Osteocyte (in vitro differentiated cells): ENCODE measurements at regions not wholly inside any gene's neighbourhood (a gene's known extent, or its start where the extent isn't known, plus 50 kb on each side); places are given as distances from the start of the nearest gene placed in this dataset.
"Not testable (repeated sequence)": the region's sequence is repeated elsewhere in the genome, so short reads cannot be mapped to it uniquely, and the experiment has no call there.

Experiments
- DNase-seq: peaks from one replicate; pipeline ENCODE4 v3.0.0; 2021; ENCODE audit warnings: mixed read lengths; ENCODE audit not compliant: unreplicated experiment; ENCODE audit errors: extremely low spot score
- H3K27ac Mint-ChIP-seq: one replicate; pipeline ENCODE4 v1.8.0; 2021; ENCODE audit warnings: mild to moderate bottlenecking, mixed read lengths; ENCODE audit not compliant: unreplicated experiment
- H3K27me3 Mint-ChIP-seq: one replicate; pipeline ENCODE4 v1.8.0; 2021; ENCODE audit warnings: mixed read lengths; ENCODE audit not compliant: unreplicated experiment
- H3K36me3 Mint-ChIP-seq: one replicate; pipeline ENCODE4 v1.8.0; 2021; ENCODE audit warnings: mixed read lengths; ENCODE audit not compliant: unreplicated experiment
- H3K4me1 Mint-ChIP-seq: one replicate; pipeline ENCODE4 v1.8.0; 2021; ENCODE audit warnings: mixed read lengths; ENCODE audit not compliant: unreplicated experiment
- H3K4me3 Mint-ChIP-seq: one replicate; pipeline ENCODE4 v1.8.0; 2021; ENCODE audit warnings: mild to moderate bottlenecking, moderate library complexity, mixed read lengths; ENCODE audit not compliant: unreplicated experiment
- H3K9me3 Mint-ChIP-seq: one replicate; pipeline ENCODE4 v1.8.0; 2021; ENCODE audit warnings: mixed read lengths; ENCODE audit not compliant: unreplicated experiment
- TF ChIP-seq, protein P1 (sequence below): fragments of 200-600 bp; sonication (generic); IDR thresholded peaks from 2 replicates; pipeline ENCODE4 v1.5.0; 2021; ENCODE audit warnings: antibody characterized with exemption, mild to moderate bottlenecking, moderate library complexity

DNA sequence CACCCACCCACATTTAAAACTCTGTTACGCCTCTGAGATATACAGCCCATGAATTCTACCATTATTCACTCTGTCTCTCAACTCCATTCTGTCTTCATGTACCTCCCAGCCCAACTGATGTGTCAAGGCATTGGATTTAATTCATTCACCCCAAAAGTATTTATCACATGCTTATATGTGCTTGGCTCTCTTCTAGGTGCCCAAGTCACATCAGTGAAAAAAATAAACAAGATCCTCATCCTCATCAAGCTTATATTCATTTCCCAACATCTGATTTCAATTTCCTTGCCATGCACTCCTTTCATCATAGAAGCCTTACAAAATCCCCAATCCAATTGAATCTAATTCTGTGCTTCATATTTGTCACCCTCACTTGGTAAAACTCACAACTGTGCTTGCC is 967.6 kb downstream of the LTN1 start:
- no peaks in the 10 kb centered on the region for H3K27me3 Mint-ChIP-seq

DNA sequence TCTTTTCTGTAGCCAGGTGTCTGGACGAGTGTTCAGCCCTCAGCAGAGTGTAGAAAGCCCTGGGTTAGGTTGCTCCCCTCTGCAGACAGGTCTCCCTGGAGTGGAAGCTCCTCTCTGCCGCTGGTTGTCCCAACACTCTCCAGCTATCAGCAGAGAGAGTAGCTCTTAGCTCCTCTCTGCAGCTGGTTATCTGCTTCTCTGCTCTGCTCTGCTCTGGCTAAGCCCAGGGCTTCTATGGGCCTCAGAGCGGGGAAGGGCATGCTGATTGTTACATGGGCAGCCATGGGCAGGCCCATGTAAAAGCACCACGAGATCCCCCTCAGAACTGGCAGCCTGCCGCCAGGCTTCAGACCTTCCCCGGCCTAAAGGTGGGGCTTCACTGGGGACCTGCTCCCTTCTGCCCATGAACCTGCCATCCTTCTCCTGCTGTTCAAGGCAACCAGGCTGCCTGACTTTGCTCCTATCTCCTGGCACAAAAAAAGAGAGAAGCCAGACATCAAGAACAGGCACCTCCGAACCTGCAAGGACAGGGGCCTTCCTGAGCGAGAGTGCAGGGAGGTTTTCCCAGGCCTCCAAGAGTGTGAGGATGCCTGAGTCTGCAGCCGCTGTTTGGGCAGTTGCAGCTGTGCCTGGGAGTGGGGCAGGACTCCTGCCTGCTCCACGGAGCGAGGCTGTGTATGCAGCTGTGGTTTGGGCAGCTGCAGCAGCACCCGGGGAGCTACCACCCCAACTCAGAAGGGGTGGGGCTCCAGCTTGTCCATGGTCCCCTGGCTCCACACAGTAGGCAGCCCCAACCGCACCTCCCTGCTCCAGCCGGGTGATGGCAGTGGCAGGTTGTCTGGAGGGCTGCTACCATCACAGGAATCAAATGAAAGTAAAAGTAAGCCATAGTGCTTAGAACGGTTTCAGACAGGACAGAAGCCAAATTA is 973.7 kb downstream of the LTN1 start:
- DNase-seq: no peak
- Mint-ChIP-seq H3K27me3 (no peaks in the 10 kb centered on the region), H3K4me3 (no peak overlapping the region), H3K27ac (no peak overlapping the region), H3K4me1 (no peaks in the 10 kb centered on the region), H3K9me3 (no peaks in the 10 kb centered on the region), H3K36me3 (no peaks in the 10 kb centered on the region)
- TF ChIP-seq, protein P1, sequence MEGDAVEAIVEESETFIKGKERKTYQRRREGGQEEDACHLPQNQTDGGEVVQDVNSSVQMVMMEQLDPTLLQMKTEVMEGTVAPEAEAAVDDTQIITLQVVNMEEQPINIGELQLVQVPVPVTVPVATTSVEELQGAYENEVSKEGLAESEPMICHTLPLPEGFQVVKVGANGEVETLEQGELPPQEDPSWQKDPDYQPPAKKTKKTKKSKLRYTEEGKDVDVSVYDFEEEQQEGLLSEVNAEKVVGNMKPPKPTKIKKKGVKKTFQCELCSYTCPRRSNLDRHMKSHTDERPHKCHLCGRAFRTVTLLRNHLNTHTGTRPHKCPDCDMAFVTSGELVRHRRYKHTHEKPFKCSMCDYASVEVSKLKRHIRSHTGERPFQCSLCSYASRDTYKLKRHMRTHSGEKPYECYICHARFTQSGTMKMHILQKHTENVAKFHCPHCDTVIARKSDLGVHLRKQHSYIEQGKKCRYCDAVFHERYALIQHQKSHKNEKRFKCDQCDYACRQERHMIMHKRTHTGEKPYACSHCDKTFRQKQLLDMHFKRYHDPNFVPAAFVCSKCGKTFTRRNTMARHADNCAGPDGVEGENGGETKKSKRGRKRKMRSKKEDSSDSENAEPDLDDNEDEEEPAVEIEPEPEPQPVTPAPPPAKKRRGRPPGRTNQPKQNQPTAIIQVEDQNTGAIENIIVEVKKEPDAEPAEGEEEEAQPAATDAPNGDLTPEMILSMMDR: no peak

More for the DNA sequence above, 967.6 kb downstream of the LTN1 start:
- TF ChIP-seq, protein P1: no peak
- Mint-ChIP-seq H3K4me1 (no peaks in the 10 kb centered on the region), H3K9me3 (peaks cover 5% of the 10 kb centered on the region), H3K27ac (no peak overlapping the region), H3K36me3 (peaks cover 3% of the 10 kb centered on the region), H3K4me3 (no peak overlapping the region)
- DNase-seq: no peak

- Mint-ChIP-seq H3K4me3 (no peak overlapping the region), H3K9me3 (no peaks in the 10 kb centered on the region), H3K36me3 (no peaks in the 10 kb centered on the region), H3K27ac (no peak overlapping the region), H3K27me3 (no peaks in the 10 kb centered on the region), H3K4me1 (no peaks in the 10 kb centered on the region)
- TF ChIP-seq, protein P1: no peak
- no peak for DNase-seq
Measured at GRCh38 chr21:28018213-28018612, 974.5 kb downstream of the LTN1 start.

GRCh38 chr21:28016571-28016970 is 976.1 kb downstream of the LTN1 start:
- no peaks in the 10 kb centered on the region for H3K27me3 Mint-ChIP-seq
- DNase-seq: no peak
- H3K36me3 Mint-ChIP-seq: no peaks in the 10 kb centered on the region
- H3K4me3 Mint-ChIP-seq: no peak overlapping the region
- peaks cover 3% of the 10 kb centered on the region for H3K4me1 Mint-ChIP-seq
- no peak overlapping the region for H3K27ac Mint-ChIP-seq
- H3K9me3 Mint-ChIP-seq: no peaks in the 10 kb centered on the region
- TF ChIP-seq, protein P1: no peak

DNA sequence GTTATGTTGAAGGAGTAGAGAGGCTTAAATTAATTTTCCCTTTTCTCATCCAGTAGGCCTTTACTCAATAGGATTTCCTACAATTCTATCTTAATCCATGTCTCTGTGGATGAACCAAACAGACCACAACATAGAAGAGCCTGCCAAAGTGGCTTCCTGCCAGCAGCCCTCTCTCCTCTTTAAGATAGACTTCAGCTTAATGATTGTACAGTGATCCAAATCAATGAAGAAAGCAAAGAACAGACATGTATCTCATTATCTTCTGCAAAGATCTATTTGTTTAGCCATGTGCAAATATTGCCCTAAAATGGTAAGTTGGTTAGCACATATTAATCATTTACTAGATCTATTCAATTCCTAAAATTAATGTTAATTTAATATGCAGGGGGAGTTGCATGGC is 979.6 kb downstream of the LTN1 start:
- not testable (repeated sequence) for H3K36me3 Mint-ChIP-seq, DNase-seq, H3K27ac Mint-ChIP-seq, H3K9me3 Mint-ChIP-seq, H3K27me3 Mint-ChIP-seq, H3K4me3 Mint-ChIP-seq, H3K4me1 Mint-ChIP-seq

GRCh38 chr21:28011970-28012369 is 980.7 kb downstream of the LTN1 start:
- not testable (repeated sequence) for H3K9me3 Mint-ChIP-seq, DNase-seq, H3K4me1 Mint-ChIP-seq, H3K4me3 Mint-ChIP-seq, H3K27ac Mint-ChIP-seq, H3K36me3 Mint-ChIP-seq, H3K27me3 Mint-ChIP-seq

DNA sequence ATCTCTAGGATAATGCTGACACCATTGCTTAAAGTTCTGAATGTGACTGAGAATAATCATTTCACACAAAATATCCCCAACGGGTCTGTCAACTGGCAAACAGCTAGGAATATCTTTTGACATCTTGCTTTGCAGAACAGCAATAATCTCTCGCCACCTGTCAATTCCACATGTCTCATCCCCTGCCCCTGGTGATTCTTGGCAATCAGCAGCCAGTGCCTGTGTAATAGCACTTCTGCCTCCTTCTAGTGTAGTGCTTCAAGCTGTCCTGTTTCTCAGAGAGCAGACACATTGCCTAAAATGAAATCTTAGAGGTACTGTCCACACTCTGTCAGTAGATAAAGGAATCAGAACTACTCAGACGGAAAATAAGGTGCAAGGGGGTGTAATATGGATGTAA is 984.4 kb downstream of the LTN1 start:
- H3K4me1 Mint-ChIP-seq, H3K27me3 Mint-ChIP-seq: not testable (repeated sequence)

DNA sequence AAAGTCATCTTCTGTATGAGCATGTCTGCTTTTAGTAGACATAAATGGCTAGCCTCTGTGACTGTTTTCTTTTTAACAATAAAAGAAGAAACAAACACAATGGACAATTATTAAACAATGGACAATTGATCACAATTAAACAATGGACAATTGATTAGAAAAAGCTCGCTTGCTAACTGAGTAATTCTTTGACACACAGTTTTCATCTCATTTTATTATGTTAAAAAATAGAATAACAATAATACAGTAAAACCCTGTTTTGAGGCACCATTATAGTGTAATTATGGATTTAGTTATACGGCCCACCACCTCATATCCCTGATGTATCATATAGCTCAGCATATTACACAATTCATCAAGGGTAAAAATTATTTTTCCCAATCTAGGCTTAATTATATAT is 989.0 kb downstream of the LTN1 start:
- H3K36me3 Mint-ChIP-seq, H3K27me3 Mint-ChIP-seq: not testable (repeated sequence)

More for the DNA sequence above, 984.4 kb downstream of the LTN1 start:
- not testable (repeated sequence) for H3K36me3 Mint-ChIP-seq, H3K9me3 Mint-ChIP-seq, H3K27ac Mint-ChIP-seq, DNase-seq, H3K4me3 Mint-ChIP-seq

More for the DNA sequence above, 989.0 kb downstream of the LTN1 start:
- not testable (repeated sequence) for H3K4me3 Mint-ChIP-seq, DNase-seq, H3K4me1 Mint-ChIP-seq, H3K27ac Mint-ChIP-seq, H3K9me3 Mint-ChIP-seq
